ENCODE measurements at regions not wholly inside any gene's neighbourhood (a gene's known extent, or its start where the extent isn't known, plus 50 kb on each side); places are given as distances from the start of the nearest gene placed in this dataset.
"Not testable (repeated sequence)": the region's sequence is repeated elsewhere in the genome, so short reads cannot be mapped to it uniquely, and the experiment has no call there.

- Histone ChIP-seq H2BK5ac (ENCODE audit: low read length) (no peak overlapping the region), H3K36me3 (replicated peaks in 1 of 2; ENCODE audit: control insufficient read depth in 2 of 2, insufficient read depth in 2 of 2, low read length in 2 of 2) (no peaks in the 10 kb centered on the region), H3K27ac (replicated peaks; ENCODE audit: low read length) (no peak overlapping the region), H3K4me1 (ENCODE audit: control insufficient read depth in 2 of 2, insufficient read depth in 1 of 2, low read depth in 1 of 2, low read length in 2 of 2) (no peaks in the 10 kb centered on the region), H3K27me3 (ENCODE audit: control insufficient read depth in 3 of 3, insufficient read depth in 3 of 3, low read depth in 1 of 3, low read length in 3 of 3) (no peaks in the 10 kb centered on the region), H3K4me2 (ENCODE audit: insufficient read depth, low read length, poor library complexity, severe bottlenecking) (no peak overlapping the region), H4K8ac (ENCODE audit: low read depth, low read length) (no peak overlapping the region), H2AFZ (ENCODE audit: low read length) (no peak overlapping the region), H3K9ac (ENCODE audit: low read depth, low read length, poor library complexity) (no peak overlapping the region), H2BK15ac (ENCODE audit: low read length) (no peak overlapping the region), H3K4me3 (ENCODE audit: low read length in 2 of 2) (no peak overlapping the region), H3K79me1 (ENCODE audit: low read depth, low read length) (no peaks in the 10 kb centered on the region), H3K4ac (ENCODE audit: low read length) (no peak overlapping the region), H3K18ac (ENCODE audit: low read length) (no peak overlapping the region), H2AK5ac (ENCODE audit: low read depth, low read length) (no peak overlapping the region), H2BK12ac (ENCODE audit: low read length) (no peak overlapping the region), H4K91ac (ENCODE audit: low read depth, low read length, poor library complexity) (no peak overlapping the region), H3K23ac (ENCODE audit: low read depth, low read length, poor library complexity) (no peak overlapping the region), H3K9me3 (replicated peaks in 1 of 2; ENCODE audit: control insufficient read depth in 2 of 2, insufficient read depth in 1 of 2, low read depth in 1 of 2, low read length in 2 of 2) (no peaks in the 10 kb centered on the region), H3K14ac (ENCODE audit: low read length) (no peak overlapping the region), H2BK120ac (ENCODE audit: low read depth, low read length) (no peak overlapping the region)
- no peak for DNase-seq (ENCODE audit: low spot score)
- WGBS, 2 donors (ENCODE audit: extremely low coverage in 2 of 2, insufficient read length in 2 of 2, insufficient replicate concordance in 1 of 2) = no CpG with 5 or more reads among the region's 7 CpGs
These were observed 1510.3 kb downstream of the AMY1C start for GRCh38 chr1:105260001-105260400.

- Histone ChIP-seq H3K18ac (ENCODE audit: low read length) (no peak overlapping the region), H3K36me3 (replicated peaks in 1 of 2; ENCODE audit: control insufficient read depth in 2 of 2, insufficient read depth in 2 of 2, low read length in 2 of 2) (no peaks in the 10 kb centered on the region), H3K27ac (replicated peaks; ENCODE audit: low read length) (no peak overlapping the region), H2AFZ (ENCODE audit: low read length) (no peak overlapping the region), H3K4ac (ENCODE audit: low read length) (no peak overlapping the region), H4K8ac (ENCODE audit: low read depth, low read length) (no peak overlapping the region), H3K4me2 (ENCODE audit: insufficient read depth, low read length, poor library complexity, severe bottlenecking) (no peak overlapping the region), H2BK12ac (ENCODE audit: low read length) (no peak overlapping the region), H3K4me3 (ENCODE audit: low read length in 2 of 2) (no peak overlapping the region), H2BK5ac (ENCODE audit: low read length) (no peak overlapping the region), H3K9me3 (replicated peaks in 1 of 2; ENCODE audit: control insufficient read depth in 2 of 2, insufficient read depth in 1 of 2, low read depth in 1 of 2, low read length in 2 of 2) (no peaks in the 10 kb centered on the region), H2BK15ac (ENCODE audit: low read length) (no peak overlapping the region), H2BK120ac (ENCODE audit: low read depth, low read length) (no peak overlapping the region), H3K9ac (ENCODE audit: low read depth, low read length, poor library complexity) (no peak overlapping the region), H3K27me3 (ENCODE audit: control insufficient read depth in 3 of 3, insufficient read depth in 3 of 3, low read depth in 1 of 3, low read length in 3 of 3) (no peaks in the 10 kb centered on the region), H3K14ac (ENCODE audit: low read length) (no peak overlapping the region), H4K91ac (ENCODE audit: low read depth, low read length, poor library complexity) (no peak overlapping the region), H3K79me1 (ENCODE audit: low read depth, low read length) (no peaks in the 10 kb centered on the region), H3K23ac (ENCODE audit: low read depth, low read length, poor library complexity) (no peak overlapping the region), H3K4me1 (ENCODE audit: control insufficient read depth in 2 of 2, insufficient read depth in 1 of 2, low read depth in 1 of 2, low read length in 2 of 2) (no peaks in the 10 kb centered on the region), H2AK5ac (ENCODE audit: low read depth, low read length) (no peak overlapping the region)
- DNase-seq (ENCODE audit: low spot score) = no peak
- WGBS, 2 donors (ENCODE audit: extremely low coverage in 2 of 2, insufficient read length in 2 of 2, insufficient replicate concordance in 1 of 2) = no CpG with 5 or more reads among the region's 2 CpGs
These were observed 1521.3 kb downstream of the AMY1C start for GRCh38 chr1:105270966-105271365.

GRCh38 chr1:105272376-105272775 is 1522.7 kb downstream of the AMY1C start:
- H3K18ac ChIP-seq (ENCODE audit: low read length); H3K36me3 ChIP-seq (replicated peaks in 1 of 2; ENCODE audit: control insufficient read depth in 2 of 2, insufficient read depth in 2 of 2, low read length in 2 of 2); H2BK12ac ChIP-seq (ENCODE audit: low read length); H3K9ac ChIP-seq (ENCODE audit: low read depth, low read length, poor library complexity); H2BK120ac ChIP-seq (ENCODE audit: low read depth, low read length); H3K27ac ChIP-seq (replicated peaks; ENCODE audit: low read length); DNase-seq (ENCODE audit: low spot score); H3K9me3 ChIP-seq (replicated peaks in 1 of 2; ENCODE audit: control insufficient read depth in 2 of 2, insufficient read depth in 1 of 2, low read depth in 1 of 2, low read length in 2 of 2); H2BK15ac ChIP-seq (ENCODE audit: low read length); H3K4ac ChIP-seq (ENCODE audit: low read length); H3K4me2 ChIP-seq (ENCODE audit: insufficient read depth, low read length, poor library complexity, severe bottlenecking); H4K8ac ChIP-seq (ENCODE audit: low read depth, low read length); H2AK5ac ChIP-seq (ENCODE audit: low read depth, low read length); H4K91ac ChIP-seq (ENCODE audit: low read depth, low read length, poor library complexity); H2BK5ac ChIP-seq (ENCODE audit: low read length); H3K14ac ChIP-seq (ENCODE audit: low read length); H3K23ac ChIP-seq (ENCODE audit: low read depth, low read length, poor library complexity); H3K4me1 ChIP-seq (ENCODE audit: control insufficient read depth in 2 of 2, insufficient read depth in 1 of 2, low read depth in 1 of 2, low read length in 2 of 2); H3K27me3 ChIP-seq (ENCODE audit: control insufficient read depth in 3 of 3, insufficient read depth in 3 of 3, low read depth in 1 of 3, low read length in 3 of 3); H3K4me3 ChIP-seq (ENCODE audit: low read length in 2 of 2); H2AFZ ChIP-seq (ENCODE audit: low read length); H3K79me1 ChIP-seq (ENCODE audit: low read depth, low read length): not testable (repeated sequence)
- no CpG with 5 or more reads among the region's 8 CpGs for WGBS, 2 donors (ENCODE audit: extremely low coverage in 2 of 2, insufficient read length in 2 of 2, insufficient replicate concordance in 1 of 2)

- H3K4me2 ChIP-seq (ENCODE audit: insufficient read depth, low read length, poor library complexity, severe bottlenecking) = no peak overlapping the region
- no peak overlapping the region for H2BK15ac ChIP-seq (ENCODE audit: low read length)
- H4K91ac ChIP-seq (ENCODE audit: low read depth, low read length, poor library complexity) = no peak overlapping the region
- H3K14ac ChIP-seq (ENCODE audit: low read length) = no peak overlapping the region
- no peaks in the 10 kb centered on the region for H3K79me1 ChIP-seq (ENCODE audit: low read depth, low read length)
- no peaks in the 10 kb centered on the region for H3K27me3 ChIP-seq (ENCODE audit: control insufficient read depth in 3 of 3, insufficient read depth in 3 of 3, low read depth in 1 of 3, low read length in 3 of 3)
- H3K4ac ChIP-seq (ENCODE audit: low read length) = no peak overlapping the region
- no peak overlapping the region for H4K8ac ChIP-seq (ENCODE audit: low read depth, low read length)
- no peaks in the 10 kb centered on the region for H3K9me3 ChIP-seq (replicated peaks in 1 of 2; ENCODE audit: control insufficient read depth in 2 of 2, insufficient read depth in 1 of 2, low read depth in 1 of 2, low read length in 2 of 2)
- no peaks in the 10 kb centered on the region for H3K4me1 ChIP-seq (ENCODE audit: control insufficient read depth in 2 of 2, insufficient read depth in 1 of 2, low read depth in 1 of 2, low read length in 2 of 2)
- DNase-seq (ENCODE audit: low spot score) = no peak
- no peak overlapping the region for H3K9ac ChIP-seq (ENCODE audit: low read depth, low read length, poor library complexity)
- H3K4me3 ChIP-seq (ENCODE audit: low read length in 2 of 2) = no peak overlapping the region
- H2AK5ac ChIP-seq (ENCODE audit: low read depth, low read length) = no peak overlapping the region
- H2BK12ac ChIP-seq (ENCODE audit: low read length) = no peak overlapping the region
- H3K18ac ChIP-seq (ENCODE audit: low read length) = no peak overlapping the region
- H2AFZ ChIP-seq (ENCODE audit: low read length) = no peak overlapping the region
- no peaks in the 10 kb centered on the region for H3K36me3 ChIP-seq (replicated peaks in 1 of 2; ENCODE audit: control insufficient read depth in 2 of 2, insufficient read depth in 2 of 2, low read length in 2 of 2)
- H2BK5ac ChIP-seq (ENCODE audit: low read length) = no peak overlapping the region
- H3K27ac ChIP-seq (replicated peaks; ENCODE audit: low read length) = no peak overlapping the region
- no peak overlapping the region for H3K23ac ChIP-seq (ENCODE audit: low read depth, low read length, poor library complexity)
- no CpG with 5 or more reads among the region's 2 CpGs for WGBS, 2 donors (ENCODE audit: extremely low coverage in 2 of 2, insufficient read length in 2 of 2, insufficient replicate concordance in 1 of 2)
- H2BK120ac ChIP-seq (ENCODE audit: low read depth, low read length) = no peak overlapping the region
These were observed 1545.1 kb downstream of the AMY1C start for GRCh38 chr1:105294838-105295237.
